Breast epithelium (tissue), 4 donors: ENCODE measurements at regions not wholly inside any gene's neighbourhood (a gene's known extent, or its start where the extent isn't known, plus 50 kb on each side); places are given as distances from the start of the nearest gene placed in this dataset.

Source experiments
- DNase-seq, 2 donors: peaks; one replicate each; pipeline ENCODE4 v3.0.0-alpha.2; 2019; ENCODE audit warnings: low spot score in 2 of 2
- H3K27ac ChIP-seq, 2 donors: fragments of 200-600 bp; sonication (generic) in 1 of 2; one replicate each; pipeline ENCODE4 v1.5.1; 2016 to 2019; ENCODE audit warnings: mild to moderate bottlenecking in 1 of 2
- H3K27me3 ChIP-seq, 2 donors: fragments of 200-600 bp; sonication (generic) in 1 of 2; one replicate each; pipeline versions ENCODE4 v1.5.1 to v1.6.0; 2017 to 2019; ENCODE audit warnings: control low read depth in 1 of 2, mild to moderate bottlenecking in 1 of 2
- H3K36me3 ChIP-seq: fragments of 200-600 bp; one replicate; pipeline ENCODE4 v1.5.1; 2019
- H3K4me1 ChIP-seq, 2 donors: fragments of 200-600 bp; sonication (generic); one replicate each; pipeline ENCODE4 v1.5.1; 2016 to 2019; ENCODE audit warnings: control low read depth in 1 of 2
- H3K4me3 ChIP-seq, 3 donors: fragments of 200-600 bp; sonication (generic); 1 replicate in 2 of 3; 2 replicates in 1 of 3; pipeline ENCODE4 v1.5.1; 2016 to 2019; ENCODE audit warnings: mild to moderate bottlenecking in 3 of 3, moderate library complexity in 2 of 3
- H3K9me3 ChIP-seq, 2 donors: fragments of 200-600 bp; sonication (generic) in 1 of 2; one replicate each; pipeline ENCODE4 v1.5.1; 2016 to 2019; ENCODE audit warnings: control low read depth in 1 of 2
- POLR2A ChIP-seq: fragments of 450-650 bp; IDR thresholded peaks from one replicate; pipeline ENCODE4 v1.6.1; 2016; ENCODE audit warnings: antibody characterized with exemption, mild to moderate bottlenecking, moderate library complexity
- POLR2AphosphoS5 ChIP-seq, 3 donors: sonication (generic); formaldehyde crosslinking; IDR thresholded peaks; one replicate each; pipeline ENCODE4 v1.6.1; 2017; ENCODE audit warnings: antibody characterized with exemption in 3 of 3
- intact Hi-C: fragments of 100-400 bp; cut with DNase I; formaldehyde crosslinking; loops from one replicate; pipeline ENCODE4 v1.15.1; 2023; ENCODE audit warnings: low total_unique reads
- TF ChIP-seq, protein P1 (sequence below), 3 donors: fragments of 450-650 bp; IDR thresholded peaks; one replicate each; pipeline ENCODE4 v1.5.1; 2016 to 2017; ENCODE audit warnings: antibody characterized with exemption in 3 of 3, mild to moderate bottlenecking in 3 of 3, moderate library complexity in 3 of 3

DNA sequence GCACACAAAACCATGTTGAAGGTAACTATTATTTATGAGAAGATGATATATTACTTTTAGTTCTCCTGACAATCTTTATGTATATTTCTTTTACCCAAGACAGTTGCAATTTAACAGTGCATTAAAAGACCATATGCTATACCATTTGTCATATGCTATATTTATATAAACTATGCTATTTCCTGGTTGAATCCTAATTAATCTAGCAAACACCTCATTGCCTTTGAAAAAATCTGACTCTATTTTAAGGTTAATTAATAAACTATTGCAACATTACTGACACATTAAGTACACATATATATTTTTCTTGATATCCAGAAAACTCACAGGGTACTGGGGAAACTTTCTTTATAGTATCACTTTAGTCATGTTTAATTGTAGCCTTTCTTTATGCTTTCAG lies 649.4 kb upstream of the PCDH20 start:
- Histone ChIP-seq H3K27ac (no peak overlapping the region), H3K27me3 (no peaks in the 10 kb centered on the region), H3K36me3 (no peaks in the 10 kb centered on the region), H3K4me1 (no peaks in the 10 kb centered on the region), H3K9me3 (no peaks in the 10 kb centered on the region), H3K4me3 (no peak overlapping the region)
- no peak for DNase-seq
- TF ChIP-seq, protein P1, sequence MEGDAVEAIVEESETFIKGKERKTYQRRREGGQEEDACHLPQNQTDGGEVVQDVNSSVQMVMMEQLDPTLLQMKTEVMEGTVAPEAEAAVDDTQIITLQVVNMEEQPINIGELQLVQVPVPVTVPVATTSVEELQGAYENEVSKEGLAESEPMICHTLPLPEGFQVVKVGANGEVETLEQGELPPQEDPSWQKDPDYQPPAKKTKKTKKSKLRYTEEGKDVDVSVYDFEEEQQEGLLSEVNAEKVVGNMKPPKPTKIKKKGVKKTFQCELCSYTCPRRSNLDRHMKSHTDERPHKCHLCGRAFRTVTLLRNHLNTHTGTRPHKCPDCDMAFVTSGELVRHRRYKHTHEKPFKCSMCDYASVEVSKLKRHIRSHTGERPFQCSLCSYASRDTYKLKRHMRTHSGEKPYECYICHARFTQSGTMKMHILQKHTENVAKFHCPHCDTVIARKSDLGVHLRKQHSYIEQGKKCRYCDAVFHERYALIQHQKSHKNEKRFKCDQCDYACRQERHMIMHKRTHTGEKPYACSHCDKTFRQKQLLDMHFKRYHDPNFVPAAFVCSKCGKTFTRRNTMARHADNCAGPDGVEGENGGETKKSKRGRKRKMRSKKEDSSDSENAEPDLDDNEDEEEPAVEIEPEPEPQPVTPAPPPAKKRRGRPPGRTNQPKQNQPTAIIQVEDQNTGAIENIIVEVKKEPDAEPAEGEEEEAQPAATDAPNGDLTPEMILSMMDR (IDR thresholded peaks at IDR 0.05): no peak
- intact Hi-C loops: no loop called here

DNA sequence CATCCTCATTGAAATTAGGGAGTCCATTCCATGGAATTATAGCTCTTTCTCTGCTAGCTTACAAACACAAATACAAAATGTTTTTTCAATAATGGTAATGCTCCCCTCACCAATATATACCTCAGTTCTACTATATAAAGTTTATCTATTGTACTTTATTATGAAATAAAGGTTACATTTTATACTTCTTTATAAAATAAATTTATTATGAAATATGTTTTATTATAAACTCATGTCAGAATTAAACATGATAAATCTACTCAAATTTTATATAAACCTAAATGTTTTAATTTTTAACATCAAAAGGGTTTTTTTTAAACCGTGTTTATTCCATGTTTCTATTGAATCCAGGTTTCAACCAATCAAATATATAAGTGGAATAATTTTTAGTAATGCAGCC lies 646.1 kb upstream of the PCDH20 start:
- TF ChIP-seq POLR2AphosphoS5 (IDR thresholded peaks at IDR 0.05): no peak
- TF ChIP-seq, protein P1 (IDR thresholded peaks at IDR 0.05): no peak
- TF ChIP-seq POLR2A: no peak
- H3K9me3 ChIP-seq: no peaks in the 10 kb centered on the region
- intact Hi-C loops: no loop called here
- no peak overlapping the region for H3K4me3 ChIP-seq
- H3K27ac ChIP-seq: no peak overlapping the region
- H3K4me1 ChIP-seq: no peaks in the 10 kb centered on the region
- no peaks in the 10 kb centered on the region for H3K27me3 ChIP-seq
- no peak for DNase-seq
- no peaks in the 10 kb centered on the region for H3K36me3 ChIP-seq

GRCh38 chr13:62060570-62060969 lies 644.9 kb upstream of the PCDH20 start:
- TF ChIP-seq, protein P1 (IDR thresholded peaks at IDR 0.05): no peak
- TF ChIP-seq POLR2A (no peak), POLR2AphosphoS5 (IDR thresholded peaks at IDR 0.05) (no peak)
- no peak for DNase-seq
- Histone ChIP-seq H3K27me3 (no peaks in the 10 kb centered on the region), H3K9me3 (no peaks in the 10 kb centered on the region), H3K4me1 (no peaks in the 10 kb centered on the region), H3K27ac (no peak overlapping the region), H3K4me3 (no peak overlapping the region), H3K36me3 (no peaks in the 10 kb centered on the region)
- intact Hi-C loops: no loop called here

- Histone ChIP-seq H3K4me1 (no peaks in the 10 kb centered on the region), H3K36me3 (no peaks in the 10 kb centered on the region), H3K27me3 (no peaks in the 10 kb centered on the region), H3K4me3 (no peak overlapping the region), H3K27ac (no peak overlapping the region), H3K9me3 (no peaks in the 10 kb centered on the region)
- DNase-seq: no peak
- intact Hi-C loops: no loop called here
- TF ChIP-seq POLR2AphosphoS5 (IDR thresholded peaks at IDR 0.05) (no peak), POLR2A (no peak)
- TF ChIP-seq, protein P1 (IDR thresholded peaks at IDR 0.05): no peak
Measured at GRCh38 chr13:62057286-62057685, 641.6 kb upstream of the PCDH20 start.

- no peaks in the 10 kb centered on the region for H3K36me3 ChIP-seq
- H3K4me1 ChIP-seq: no peaks in the 10 kb centered on the region
- intact Hi-C loops: no loop called here
- H3K4me3 ChIP-seq: no peak overlapping the region
- H3K27ac ChIP-seq: no peak overlapping the region
- TF ChIP-seq POLR2AphosphoS5 (IDR thresholded peaks at IDR 0.05): no peak
- TF ChIP-seq, protein P1 (IDR thresholded peaks at IDR 0.05): no peak
- no peak for TF ChIP-seq POLR2A
- H3K27me3 ChIP-seq: no peaks in the 10 kb centered on the region
- H3K9me3 ChIP-seq: peaks cover 0 to 3% of the 10 kb centered on the region in 2 donors
- no peak for DNase-seq
Measured at GRCh38 chr13:62049992-62050391, 634.3 kb upstream of the PCDH20 start.
